IPS DF 4.7 (cell line): ENCODE measurements at regions not wholly inside any gene's neighbourhood (a gene's known extent, or its start where the extent isn't known, plus 50 kb on each side); places are given as distances from the start of the nearest gene placed in this dataset.
"Not testable (repeated sequence)": the region's sequence is repeated elsewhere in the genome, so short reads cannot be mapped to it uniquely, and the experiment has no call there.

Source experiments
- DNase-seq: peaks from one replicate; pipeline ENCODE4 v3.0.0-alpha.2; 2013; ENCODE audit warnings: low spot score; ENCODE audit errors: extremely low read depth

GRCh38 chr2:187679454-187679853 is 125.2 kb upstream of the TFPI start:
- no peak for DNase-seq

GRCh38 chr2:187684174-187684573 is 129.9 kb upstream of the TFPI start:
- no peak for DNase-seq

- DNase-seq = no peak
Observed at GRCh38 chr2:187686416-187687024, 132.3 kb upstream of the TFPI start.

- DNase-seq = no peak
Observed at GRCh38 chr2:187687585-187687984, 133.3 kb upstream of the TFPI start.

GRCh38 chr2:187689372-187689771 is 135.1 kb upstream of the TFPI start:
- no peak for DNase-seq

GRCh38 chr2:187693923-187694322 is 139.7 kb upstream of the TFPI start:
- DNase-seq = no peak

- DNase-seq = not testable (repeated sequence)
Observed at GRCh38 chr2:187696644-187697043, 142.4 kb upstream of the TFPI start.

- DNase-seq = no peak
Observed at GRCh38 chr2:187698374-187699110, 144.3 kb upstream of the TFPI start.

GRCh38 chr2:187702157-187702556 is 147.9 kb upstream of the TFPI start:
- no peak for DNase-seq

GRCh38 chr2:187708272-187708671 is 154.0 kb upstream of the TFPI start:
- DNase-seq = no peak

- DNase-seq = no peak
Observed at GRCh38 chr2:187709065-187709464, 154.8 kb upstream of the TFPI start.

- no peak for DNase-seq
Observed at GRCh38 chr2:187710791-187711521, 156.7 kb upstream of the TFPI start.

- no peak for DNase-seq
Observed at GRCh38 chr2:187715590-187715989, 161.4 kb upstream of the TFPI start.

GRCh38 chr2:187716301-187716700 is 162.1 kb upstream of the TFPI start:
- no peak for DNase-seq

- DNase-seq = no peak
Observed at GRCh38 chr2:187718092-187718491, 163.9 kb upstream of the TFPI start.

GRCh38 chr2:187719510-187719909 is 165.3 kb upstream of the TFPI start:
- no peak for DNase-seq

GRCh38 chr2:187748958-187749357 is 194.7 kb upstream of the TFPI start:
- no peak for DNase-seq

- no peak for DNase-seq
Observed at GRCh38 chr2:187749804-187750431, 195.7 kb upstream of the TFPI start.

- no peak for DNase-seq
Observed at GRCh38 chr2:187768995-187769394, 214.8 kb upstream of the TFPI start.

GRCh38 chr2:187769437-187769836 is 215.2 kb upstream of the TFPI start:
- DNase-seq = no peak

GRCh38 chr2:187774551-187775071 is 220.4 kb upstream of the TFPI start:
- DNase-seq = no peak

GRCh38 chr2:187775196-187775595 is 221.0 kb upstream of the TFPI start:
- no peak for DNase-seq
